ENCODE measurements at regions not wholly inside any gene's neighbourhood (a gene's known extent, or its start where the extent isn't known, plus 50 kb on each side); places are given as distances from the start of the nearest gene placed in this dataset.

DNA sequence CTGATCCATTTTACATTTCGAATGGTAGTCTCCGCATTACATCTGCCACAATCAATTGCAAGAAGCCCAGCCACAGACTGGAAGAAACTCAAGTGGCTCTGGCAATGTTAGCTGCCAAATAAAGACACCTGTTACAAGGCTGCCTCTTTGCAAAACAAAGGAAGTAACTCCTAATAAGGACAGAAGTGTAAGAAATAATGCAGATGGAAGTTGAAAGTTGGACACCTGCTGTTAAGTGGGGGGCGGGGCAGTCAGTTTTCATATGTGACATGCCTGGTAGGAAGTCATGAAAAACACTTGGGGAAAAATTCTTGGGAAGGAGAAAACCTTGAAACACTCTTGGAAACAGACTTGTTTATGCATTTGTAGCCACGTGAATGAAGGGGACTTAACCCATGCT is 54.1 kb upstream of the ATP2C1 start:
- peak; percentile 25 for DNase-seq

GRCh38 chr3:130841357-130841756 is 52.5 kb upstream of the ATP2C1 start:
- DNase-seq = no peak

DNA sequence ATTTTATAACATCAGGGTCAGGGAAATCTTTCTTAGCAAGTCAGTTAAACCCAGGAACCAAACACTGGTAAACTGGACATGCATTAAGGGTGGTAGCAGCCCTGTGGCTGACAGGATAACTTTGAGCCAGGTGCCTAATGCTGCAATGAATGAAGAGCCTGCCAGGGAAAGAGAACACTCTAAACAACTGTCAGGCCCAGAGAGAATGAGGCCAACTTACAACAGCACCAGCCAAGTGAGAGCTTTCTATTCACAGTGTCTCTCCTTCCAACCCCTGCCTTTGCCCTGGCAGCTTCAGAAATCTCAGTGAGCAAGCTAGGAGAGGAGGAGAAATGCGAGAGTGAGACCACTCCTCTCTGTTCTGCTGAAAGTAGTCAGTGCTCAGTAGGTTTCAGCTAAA is 50.4 kb upstream of the ATP2C1 start:
- DNase-seq = peak; percentile 24

All from muscle of arm (tissue), 1 donor.